Neural progenitor cell (in vitro differentiated cells): ENCODE measurements at regions not wholly inside any gene's neighbourhood (a gene's known extent, or its start where the extent isn't known, plus 50 kb on each side); places are given as distances from the start of the nearest gene placed in this dataset.

Source experiments
- CTCF ChIP-seq: fragments of 200-600 bp; sonication (generic); IDR thresholded peaks from 2 replicates; pipeline ENCODE4 v1.5.1; 2017; ENCODE audit warnings: antibody characterized with exemption, mild to moderate bottlenecking
- EZH2 ChIP-seq: fragments of 200-600 bp; sonication (generic); IDR thresholded peaks from 2 replicates; pipeline ENCODE4 v1.6.1; 2017; ENCODE audit warnings: antibody characterized with exemption, mild to moderate bottlenecking, moderate library complexity
- EZH2phosphoT487 ChIP-seq: fragments of 200-600 bp; sonication (generic); IDR thresholded peaks from 2 replicates; pipeline ENCODE4 v1.6.1; 2017; ENCODE audit warnings: antibody characterized with exemption

- TF ChIP-seq EZH2 (no peak), CTCF (no peak), EZH2phosphoT487 (no peak)
These were observed 1006.6 kb downstream of the NAALADL2 start for GRCh38 chr3:175865724-175866123.
